ENCODE measurements at regions not wholly inside any gene's neighbourhood (a gene's known extent, or its start where the extent isn't known, plus 50 kb on each side); places are given as distances from the start of the nearest gene placed in this dataset.

- TF ChIP-seq SIN3A (IDR thresholded peaks at IDR 0.05; ENCODE audit: low read depth, low read length) = no peak
- no peak for TF ChIP-seq CTCF (IDR thresholded peaks at IDR 0.05 in 2 of 3, conservative IDR thresholded peaks at IDR 0.05 in 1 of 3; ENCODE audit: control insufficient read depth in 2 of 3, extremely low read depth in 1 of 3, insufficient read depth in 1 of 3, low read depth in 3 of 3, low read length in 3 of 3)
- no peak for TF ChIP-seq NRF1 (conservative IDR thresholded peaks at IDR 0.05; ENCODE audit: low read depth, low read length)
- no peak for TF ChIP-seq HDGF (IDR thresholded peaks at IDR 0.05)
- no peak for TF ChIP-seq KLF5 (IDR thresholded peaks at IDR 0.05; ENCODE audit: partially characterized antibody)
- TF ChIP-seq HCFC1 (IDR thresholded peaks at IDR 0.05; ENCODE audit: low read length) = no peak
- TF ChIP-seq PML (IDR thresholded peaks at IDR 0.05; ENCODE audit: low read length) = no peak
- no peak for TF ChIP-seq RB1 (IDR thresholded peaks at IDR 0.05; ENCODE audit: borderline replicate concordance)
These were observed 532.2 kb upstream of the DPPA4 start for GRCh38 chr3:109869586-109869985.

All from GM12878 (cell line).